Keratinocyte (primary cell): ENCODE measurements at regions not wholly inside any gene's neighbourhood (a gene's known extent, or its start where the extent isn't known, plus 50 kb on each side); places are given as distances from the start of the nearest gene placed in this dataset.
"Not testable (repeated sequence)": the region's sequence is repeated elsewhere in the genome, so short reads cannot be mapped to it uniquely, and the experiment has no call there.

Experiments used
- DNase-seq: peaks from one replicate; pipeline ENCODE4 v3.0.0-alpha.2; 2011; ENCODE audit warnings: low read depth, missing footprints, low spot score
- FAIRE-seq: peaks from 2 replicates; lab custom pipeline; 2011; peaks lifted over from hg19 to GRCh38; lab: Jason Lieb, UNC
- H2AFZ ChIP-seq: 2 replicates; pipeline ENCODE4 v1.6.0; 2012; ENCODE audit warnings: low read length, control low read depth, inconsistent platforms; ENCODE audit not compliant: control insufficient read depth
- H3K27ac ChIP-seq: 2 replicates; pipeline ENCODE4 v1.5.1; 2011; ENCODE audit warnings: low read length; ENCODE audit not compliant: control insufficient read depth, insufficient read depth
- H3K27me3 ChIP-seq: 3 replicates; pipeline ENCODE4 v1.6.0; 2011; ENCODE audit warnings: low read length; ENCODE audit not compliant: control insufficient read depth, insufficient read depth; ENCODE audit errors: extremely low read depth
- H3K36me3 ChIP-seq, 2 experiments: 2 replicates in 1 of 2; 3 replicates in 1 of 2; pipeline ENCODE4 v1.5.1; 2011; ENCODE audit warnings: low read length in 2 of 2, mild to moderate bottlenecking in 1 of 2; ENCODE audit not compliant: control insufficient read depth in 2 of 2, insufficient read depth in 2 of 2; ENCODE audit errors: extremely low read depth in 1 of 2
- H3K4me1 ChIP-seq: 3 replicates; pipeline ENCODE4 v1.5.1; 2011; ENCODE audit warnings: low read length; ENCODE audit not compliant: control insufficient read depth, insufficient read depth; ENCODE audit errors: extremely low read depth
- H3K4me2 ChIP-seq: 3 replicates; pipeline ENCODE4 v1.6.0; 2011; ENCODE audit warnings: low read depth, low read length; ENCODE audit not compliant: control insufficient read depth, insufficient read depth; ENCODE audit errors: extremely low read depth
- H3K4me3 ChIP-seq, 3 experiments: fragments of 200-600 bp in 1 of 3; sonication (generic) in 1 of 3; 2 replicates in 2 of 3; 3 replicates in 1 of 3; pipeline ENCODE4 v1.5.1; 2011 to 2016; ENCODE audit warnings: low read length in 3 of 3, mild to moderate bottlenecking in 3 of 3, control low read depth in 2 of 3, inconsistent platforms in 1 of 3, low read depth in 1 of 3, mixed read lengths in 1 of 3, mixed run types in 1 of 3, moderate library complexity in 1 of 3; ENCODE audit not compliant: control insufficient read depth in 2 of 3, insufficient read depth in 2 of 3; ENCODE audit errors: extremely low read depth in 1 of 3
- H3K79me2 ChIP-seq: 2 replicates; pipeline ENCODE4 v1.6.0; 2012; ENCODE audit warnings: low read length; ENCODE audit not compliant: control insufficient read depth, insufficient read depth
- H3K9ac ChIP-seq: 3 replicates; pipeline ENCODE4 v1.6.0; 2011; ENCODE audit warnings: low read length; ENCODE audit not compliant: control insufficient read depth, insufficient read depth; ENCODE audit errors: extremely low read depth
- H3K9me1 ChIP-seq: 3 replicates; pipeline ENCODE4 v1.6.0; 2011; ENCODE audit warnings: low read length; ENCODE audit not compliant: control insufficient read depth, insufficient read depth; ENCODE audit errors: extremely low read depth
- H3K9me3 ChIP-seq: 2 replicates; pipeline ENCODE4 v1.5.1; 2012; ENCODE audit warnings: low read depth, low read length; ENCODE audit not compliant: control insufficient read depth
- H4K20me1 ChIP-seq: 3 replicates; pipeline ENCODE4 v1.6.0; 2011; ENCODE audit warnings: low read length; ENCODE audit not compliant: control insufficient read depth, insufficient read depth; ENCODE audit errors: extremely low read depth
- EZH2 ChIP-seq: IDR thresholded peaks from one replicate; pipeline ENCODE4 v1.6.1; 2012; ENCODE audit warnings: inconsistent platforms, mild to moderate bottlenecking, low read length, moderate library complexity
- dilution Hi-C: fragments of 300-500 bp; cut with MboI; formaldehyde crosslinking; loops from one replicate; pipeline ENCODE4 v1.7.0; 2020; ENCODE audit warnings: low sequenced_read_pairs; ENCODE audit not compliant: extremely low pct_ligation_motif_present
- TF ChIP-seq, protein P1 (sequence below), 3 experiments: IDR thresholded peaks in 1 of 3; conservative IDR thresholded peaks in 1 of 3; optimal IDR thresholded peaks in 1 of 3; 2 replicates in 2 of 3; 3 replicates in 1 of 3; pipeline versions ENCODE3 to v1.5.1; 2011; ENCODE audit warnings: low read length in 3 of 3, mild to moderate bottlenecking in 3 of 3, moderate library complexity in 2 of 3, control low read depth in 1 of 3, inconsistent platforms in 1 of 3; ENCODE audit not compliant: insufficient read depth in 2 of 3; ENCODE audit errors: extremely low read depth in 1 of 3

DNA sequence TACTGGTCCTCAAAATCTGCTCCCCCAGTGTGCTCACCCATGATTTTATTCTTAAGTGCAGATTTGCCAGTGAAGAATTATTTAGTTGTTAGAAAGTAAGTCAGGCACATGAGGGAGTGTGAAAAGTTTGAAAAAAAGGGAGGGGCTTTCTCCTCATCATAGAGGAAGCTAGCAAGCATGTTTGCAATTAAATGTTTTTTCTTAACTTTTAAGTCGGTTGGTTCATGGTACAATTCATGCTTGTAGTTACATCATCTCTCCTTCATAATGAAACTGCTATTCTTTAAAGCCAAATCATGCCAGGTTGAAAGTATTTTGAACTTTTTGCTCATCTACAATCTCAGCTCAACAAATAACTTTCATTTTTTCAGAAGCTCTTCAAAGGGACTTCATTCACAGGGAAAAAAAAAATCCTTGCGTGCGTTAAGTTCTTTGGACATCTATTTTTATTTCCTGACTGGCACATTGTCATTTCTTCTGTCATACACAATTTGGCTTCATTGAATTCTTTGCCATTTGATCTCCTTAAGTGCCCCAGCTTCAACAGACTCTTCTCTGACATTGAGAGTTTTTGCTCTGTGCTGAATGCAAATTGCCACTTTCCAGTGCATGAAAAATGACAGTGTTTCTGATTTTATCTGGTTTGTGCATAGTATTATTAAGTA, 456.9 kb downstream of the TMEM232 start:
- no peak overlapping the region for H3K9ac ChIP-seq
- FAIRE-seq, result no peak
- H3K27me3 ChIP-seq, result no peaks in the 10 kb centered on the region
- no peaks in the 10 kb centered on the region for H3K4me1 ChIP-seq
- no peaks in the 10 kb centered on the region for H3K9me3 ChIP-seq
- H3K79me2 ChIP-seq, result no peaks in the 10 kb centered on the region
- DNase-seq, result no peak
- H2AFZ ChIP-seq, result no peak overlapping the region
- no peaks in the 10 kb centered on the region for H3K9me1 ChIP-seq
- no peak overlapping the region for H3K4me3 ChIP-seq
- dilution Hi-C loops, result no loop called here
- TF ChIP-seq, protein P1, sequence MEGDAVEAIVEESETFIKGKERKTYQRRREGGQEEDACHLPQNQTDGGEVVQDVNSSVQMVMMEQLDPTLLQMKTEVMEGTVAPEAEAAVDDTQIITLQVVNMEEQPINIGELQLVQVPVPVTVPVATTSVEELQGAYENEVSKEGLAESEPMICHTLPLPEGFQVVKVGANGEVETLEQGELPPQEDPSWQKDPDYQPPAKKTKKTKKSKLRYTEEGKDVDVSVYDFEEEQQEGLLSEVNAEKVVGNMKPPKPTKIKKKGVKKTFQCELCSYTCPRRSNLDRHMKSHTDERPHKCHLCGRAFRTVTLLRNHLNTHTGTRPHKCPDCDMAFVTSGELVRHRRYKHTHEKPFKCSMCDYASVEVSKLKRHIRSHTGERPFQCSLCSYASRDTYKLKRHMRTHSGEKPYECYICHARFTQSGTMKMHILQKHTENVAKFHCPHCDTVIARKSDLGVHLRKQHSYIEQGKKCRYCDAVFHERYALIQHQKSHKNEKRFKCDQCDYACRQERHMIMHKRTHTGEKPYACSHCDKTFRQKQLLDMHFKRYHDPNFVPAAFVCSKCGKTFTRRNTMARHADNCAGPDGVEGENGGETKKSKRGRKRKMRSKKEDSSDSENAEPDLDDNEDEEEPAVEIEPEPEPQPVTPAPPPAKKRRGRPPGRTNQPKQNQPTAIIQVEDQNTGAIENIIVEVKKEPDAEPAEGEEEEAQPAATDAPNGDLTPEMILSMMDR (optimal IDR thresholded peaks at IDR 0.05 in 1 of 3, IDR thresholded peaks at IDR 0.05 in 1 of 3, conservative IDR thresholded peaks at IDR 0.05 in 1 of 3; ENCODE audit: extremely low read depth in 1 of 3, insufficient read depth in 2 of 3, low read length in 3 of 3), result no peak
- no peak for TF ChIP-seq EZH2
- H3K4me2 ChIP-seq, result no peak overlapping the region
- no peaks in the 10 kb centered on the region for H4K20me1 ChIP-seq
- H3K27ac ChIP-seq, result no peak overlapping the region
- no peaks in the 10 kb centered on the region for H3K36me3 ChIP-seq

DNA sequence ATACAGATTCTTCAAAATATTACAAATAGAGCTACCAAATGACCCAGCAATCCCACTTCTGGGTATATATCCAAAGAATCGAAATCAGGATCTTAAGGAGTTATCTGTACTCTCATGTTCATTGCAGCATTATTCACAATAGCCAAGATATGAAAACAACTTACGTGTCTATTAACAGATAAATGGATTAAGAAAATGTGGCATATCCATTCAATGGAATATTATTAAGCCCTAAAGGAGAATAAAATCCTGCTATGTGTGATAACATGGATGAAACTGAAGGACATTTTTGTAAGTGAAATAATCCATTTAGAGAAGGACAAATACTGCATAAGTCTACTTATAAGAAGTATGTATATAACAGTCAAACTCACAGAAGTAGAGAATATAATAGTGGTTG, 450.6 kb downstream of the TMEM232 start:
- Histone ChIP-seq H3K79me2 (no peaks in the 10 kb centered on the region), H3K4me3 (no peak overlapping the region), H3K27ac (no peak overlapping the region), H3K9me1 (no peaks in the 10 kb centered on the region), H3K4me2 (no peak overlapping the region), H2AFZ (no peak overlapping the region), H3K36me3 (no peaks in the 10 kb centered on the region), H3K9me3 (no peaks in the 10 kb centered on the region), H3K4me1 (no peaks in the 10 kb centered on the region), H4K20me1 (no peaks in the 10 kb centered on the region), H3K27me3 (no peaks in the 10 kb centered on the region), H3K9ac (no peak overlapping the region)
- FAIRE-seq (no peak), DNase-seq (no peak)
- TF ChIP-seq, protein P1 (optimal IDR thresholded peaks at IDR 0.05 in 1 of 3, IDR thresholded peaks at IDR 0.05 in 1 of 3, conservative IDR thresholded peaks at IDR 0.05 in 1 of 3; ENCODE audit: extremely low read depth in 1 of 3, insufficient read depth in 2 of 3, low read length in 3 of 3), result no peak
- TF ChIP-seq EZH2, result no peak
- dilution Hi-C loops, result no loop called here

GRCh38 chr5:110278449-110278848, 448.0 kb downstream of the TMEM232 start:
- H3K27ac ChIP-seq, H3K4me2 ChIP-seq, DNase-seq, H3K79me2 ChIP-seq, H3K9me3 ChIP-seq, H3K4me1 ChIP-seq, H2AFZ ChIP-seq, FAIRE-seq, H3K36me3 ChIP-seq, H4K20me1 ChIP-seq, dilution Hi-C loops, H3K9ac ChIP-seq, H3K9me1 ChIP-seq, H3K4me3 ChIP-seq, H3K27me3 ChIP-seq: not testable (repeated sequence)

- H3K27me3 ChIP-seq, H3K4me3 ChIP-seq, H2AFZ ChIP-seq, H3K4me1 ChIP-seq, H3K36me3 ChIP-seq, H3K9me3 ChIP-seq, FAIRE-seq, H4K20me1 ChIP-seq, H3K9ac ChIP-seq, H3K27ac ChIP-seq, dilution Hi-C loops, H3K4me2 ChIP-seq, H3K79me2 ChIP-seq, H3K9me1 ChIP-seq, DNase-seq: not testable (repeated sequence)
Measured at GRCh38 chr5:110284121-110284520, 442.4 kb downstream of the TMEM232 start.
